ENCODE measurements at regions not wholly inside any gene's neighbourhood (a gene's known extent, or its start where the extent isn't known, plus 50 kb on each side); places are given as distances from the start of the nearest gene placed in this dataset.

DNA sequence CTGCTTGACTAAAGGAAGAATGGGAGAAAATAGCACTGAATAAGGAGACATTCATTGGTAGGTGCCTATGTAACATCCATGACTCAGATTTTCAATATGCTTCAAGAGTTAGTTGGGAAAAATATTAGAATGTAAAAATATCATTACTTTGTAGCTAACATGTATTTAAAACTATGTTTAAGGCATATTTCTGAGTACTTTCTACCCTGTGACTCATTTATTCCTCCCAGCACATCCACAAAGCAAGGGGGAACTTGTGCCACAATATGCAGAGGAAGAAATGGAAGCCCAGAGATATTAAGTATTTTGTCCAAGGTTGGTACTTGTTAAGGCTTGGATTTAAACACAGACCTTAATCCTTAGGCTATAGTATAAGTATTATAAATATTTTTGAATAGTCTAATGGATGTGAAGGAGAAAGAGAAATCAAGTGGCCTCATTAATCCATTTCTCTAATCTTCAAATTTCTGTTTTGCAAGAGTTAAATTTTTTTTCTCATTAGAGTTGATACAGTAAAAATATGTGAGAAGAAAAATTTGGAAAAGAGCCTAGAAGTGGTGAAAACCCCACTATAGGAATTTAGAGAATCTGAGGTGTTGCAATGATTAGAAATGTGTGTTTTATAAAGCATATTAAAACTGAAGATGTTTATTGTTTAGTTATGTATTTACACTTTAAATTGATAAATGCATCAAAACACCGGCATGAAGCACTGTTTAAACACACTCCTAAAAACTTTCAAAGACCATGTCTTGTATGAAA lies 149.3 kb upstream of the GYPA start:
- DNase-seq (ENCODE audit: low read depth in 1 of 2, low spot score in 1 of 2): no peak
- no peaks in the 10 kb centered on the region for H3K9me3 ChIP-seq
- no peak for TF ChIP-seq NFE2L2 (conservative IDR thresholded peaks at IDR 0.05; ENCODE audit: low read length)
- TF ChIP-seq HEYL (CRISPR knock-in tag; IDR thresholded peaks at IDR 0.05): no peak
- no peak for TF ChIP-seq BCL3 (IDR thresholded peaks at IDR 0.05)
- no peak for TF ChIP-seq ESRRA (IDR thresholded peaks at IDR 0.05; ENCODE audit: borderline replicate concordance, low read length)
- no peak for TF ChIP-seq ELK1 (IDR thresholded peaks at IDR 0.05; ENCODE audit: low read depth, low read length)
- TF ChIP-seq MAFK (IDR thresholded peaks at IDR 0.05; ENCODE audit: partially characterized antibody): no peak
- no peak for TF ChIP-seq TP53 (CRISPR knock-in tag; IDR thresholded peaks at IDR 0.05)
- TF ChIP-seq, protein P1, sequence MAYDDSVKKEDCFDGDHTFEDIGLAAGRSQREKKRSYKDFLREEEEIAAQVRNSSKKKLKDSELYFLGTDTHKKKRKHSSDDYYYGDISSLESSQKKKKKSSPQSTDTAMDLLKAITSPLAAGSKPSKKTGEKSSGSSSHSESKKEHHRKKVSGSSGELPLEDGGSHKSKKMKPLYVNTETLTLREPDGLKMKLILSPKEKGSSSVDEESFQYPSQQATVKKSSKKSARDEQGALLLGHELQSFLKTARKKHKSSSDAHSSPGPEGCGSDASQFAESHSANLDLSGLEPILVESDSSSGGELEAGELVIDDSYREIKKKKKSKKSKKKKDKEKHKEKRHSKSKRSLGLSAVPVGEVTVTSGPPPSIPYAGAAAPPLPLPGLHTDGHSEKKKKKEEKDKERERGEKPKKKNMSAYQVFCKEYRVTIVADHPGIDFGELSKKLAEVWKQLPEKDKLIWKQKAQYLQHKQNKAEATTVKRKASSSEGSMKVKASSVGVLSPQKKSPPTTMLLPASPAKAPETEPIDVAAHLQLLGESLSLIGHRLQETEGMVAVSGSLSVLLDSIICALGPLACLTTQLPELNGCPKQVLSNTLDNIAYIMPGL (CRISPR knock-in tag; IDR thresholded peaks at IDR 0.05; ENCODE audit: borderline replicate concordance): no peak
- no peak for TF ChIP-seq POLR2AphosphoS2 (conservative IDR thresholded peaks at IDR 0.05; ENCODE audit: low read length)
- TF ChIP-seq ZNF302 (CRISPR knock-in tag; IDR thresholded peaks at IDR 0.05): no peak
- no peak for TF ChIP-seq RARB (CRISPR knock-in tag; IDR thresholded peaks at IDR 0.05)
- TF ChIP-seq ZC3H11A (IDR thresholded peaks at IDR 0.05): no peak
- TF ChIP-seq FOSL2 (IDR thresholded peaks at IDR 0.05): no peak
- TF ChIP-seq FOSL2 (CRISPR knock-in tag; IDR thresholded peaks at IDR 0.05): no peak
- no peak for TF ChIP-seq BHLHE40 (IDR thresholded peaks at IDR 0.05; ENCODE audit: low read depth, low read length)
- TF ChIP-seq FOSB (CRISPR knock-in tag; IDR thresholded peaks at IDR 0.05): no peak
- TF ChIP-seq CBX8 (IDR thresholded peaks at IDR 0.05): no peak
- TF ChIP-seq, protein P2, sequence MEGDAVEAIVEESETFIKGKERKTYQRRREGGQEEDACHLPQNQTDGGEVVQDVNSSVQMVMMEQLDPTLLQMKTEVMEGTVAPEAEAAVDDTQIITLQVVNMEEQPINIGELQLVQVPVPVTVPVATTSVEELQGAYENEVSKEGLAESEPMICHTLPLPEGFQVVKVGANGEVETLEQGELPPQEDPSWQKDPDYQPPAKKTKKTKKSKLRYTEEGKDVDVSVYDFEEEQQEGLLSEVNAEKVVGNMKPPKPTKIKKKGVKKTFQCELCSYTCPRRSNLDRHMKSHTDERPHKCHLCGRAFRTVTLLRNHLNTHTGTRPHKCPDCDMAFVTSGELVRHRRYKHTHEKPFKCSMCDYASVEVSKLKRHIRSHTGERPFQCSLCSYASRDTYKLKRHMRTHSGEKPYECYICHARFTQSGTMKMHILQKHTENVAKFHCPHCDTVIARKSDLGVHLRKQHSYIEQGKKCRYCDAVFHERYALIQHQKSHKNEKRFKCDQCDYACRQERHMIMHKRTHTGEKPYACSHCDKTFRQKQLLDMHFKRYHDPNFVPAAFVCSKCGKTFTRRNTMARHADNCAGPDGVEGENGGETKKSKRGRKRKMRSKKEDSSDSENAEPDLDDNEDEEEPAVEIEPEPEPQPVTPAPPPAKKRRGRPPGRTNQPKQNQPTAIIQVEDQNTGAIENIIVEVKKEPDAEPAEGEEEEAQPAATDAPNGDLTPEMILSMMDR (IDR thresholded peaks at IDR 0.05): no peak
- no peak for TF ChIP-seq NPAS2 (CRISPR knock-in tag; IDR thresholded peaks at IDR 0.05; ENCODE audit: borderline replicate concordance)
- TF ChIP-seq NR3C1 (IDR thresholded peaks at IDR 0.05): no peak
- TF ChIP-seq HDAC2 (IDR thresholded peaks at IDR 0.05): no peak
- H3K27ac ChIP-seq: no peak overlapping the region
- ATAC-seq: no peak
- POLR2A ChIA-PET: no interaction called here
- no peak for FAIRE-seq
- 24% methylated on average over 1 of the region's 1 CpG for WGBS (ENCODE audit: missing lambda C conversion rate)
- CTCF ChIA-PET: no interaction called here
- no peaks in the 10 kb centered on the region for H3K4me1 ChIP-seq
- H3K4me3 ChIP-seq: no peak overlapping the region
- H3K4me2 ChIP-seq: no peak overlapping the region

- ChIA-PET CTCF (no interaction called here), POLR2A (no interaction called here)
- DNase-seq (ENCODE audit: low read depth in 1 of 2, low spot score in 1 of 2): no peak
- TF ChIP-seq MAX (IDR thresholded peaks at IDR 0.05) (no peak), BCL3 (IDR thresholded peaks at IDR 0.05) (no peak), RNF2 (IDR thresholded peaks at IDR 0.05; ENCODE audit: borderline replicate concordance, low read depth) (no peak), POLR2A (IDR thresholded peaks at IDR 0.05; ENCODE audit: low read length) (no peak), PHF8 (IDR thresholded peaks at IDR 0.05; ENCODE audit: borderline replicate concordance, low read depth) (no peak), GATA3 (IDR thresholded peaks at IDR 0.05; ENCODE audit: borderline replicate concordance) (no peak), CBX8 (IDR thresholded peaks at IDR 0.05) (no peak), FOSL2 (IDR thresholded peaks at IDR 0.05) (no peak), FOSL2 (CRISPR knock-in tag; IDR thresholded peaks at IDR 0.05) (no peak), HOXB13 (CRISPR knock-in tag; IDR thresholded peaks at IDR 0.05; ENCODE audit: low read depth) (no peak)
- TF ChIP-seq, protein P3, sequence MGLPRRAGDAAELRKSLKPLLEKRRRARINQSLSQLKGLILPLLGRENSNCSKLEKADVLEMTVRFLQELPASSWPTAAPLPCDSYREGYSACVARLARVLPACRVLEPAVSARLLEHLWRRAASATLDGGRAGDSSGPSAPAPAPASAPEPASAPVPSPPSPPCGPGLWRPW (IDR thresholded peaks at IDR 0.05): no peak
- TF ChIP-seq, protein P4, sequence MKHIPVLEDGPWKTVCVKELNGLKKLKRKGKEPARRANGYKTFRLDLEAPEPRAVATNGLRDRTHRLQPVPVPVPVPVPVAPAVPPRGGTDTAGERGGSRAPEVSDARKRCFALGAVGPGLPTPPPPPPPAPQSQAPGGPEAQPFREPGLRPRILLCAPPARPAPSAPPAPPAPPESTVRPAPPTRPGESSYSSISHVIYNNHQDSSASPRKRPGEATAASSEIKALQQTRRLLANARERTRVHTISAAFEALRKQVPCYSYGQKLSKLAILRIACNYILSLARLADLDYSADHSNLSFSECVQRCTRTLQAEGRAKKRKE (CRISPR knock-in tag; IDR thresholded peaks at IDR 0.05; ENCODE audit: low read depth): no peak
- TF ChIP-seq, protein P5, sequence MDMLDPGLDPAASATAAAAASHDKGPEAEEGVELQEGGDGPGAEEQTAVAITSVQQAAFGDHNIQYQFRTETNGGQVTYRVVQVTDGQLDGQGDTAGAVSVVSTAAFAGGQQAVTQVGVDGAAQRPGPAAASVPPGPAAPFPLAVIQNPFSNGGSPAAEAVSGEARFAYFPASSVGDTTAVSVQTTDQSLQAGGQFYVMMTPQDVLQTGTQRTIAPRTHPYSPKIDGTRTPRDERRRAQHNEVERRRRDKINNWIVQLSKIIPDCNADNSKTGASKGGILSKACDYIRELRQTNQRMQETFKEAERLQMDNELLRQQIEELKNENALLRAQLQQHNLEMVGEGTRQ (IDR thresholded peaks at IDR 0.05): no peak
Measured at GRCh38 chr4:144291164-144291563, 150.6 kb upstream of the GYPA start.

More at GRCh38 chr4:144291164-144291563, 150.6 kb upstream of the GYPA start:
- Histone ChIP-seq H3K4me1 (no peaks in the 10 kb centered on the region), H3K4me3 (no peak overlapping the region), H3K27ac (no peak overlapping the region), H3K4me2 (no peak overlapping the region), H3K9me3 (no peaks in the 10 kb centered on the region)
- ATAC-seq: no peak
- WGBS (ENCODE audit: missing lambda C conversion rate): 46% methylated on average over 4 of the region's 4 CpGs
- FAIRE-seq: no peak

Measured in A549 (cell line).